HepG2 (cell line): ENCODE measurements at regions not wholly inside any gene's neighbourhood (a gene's known extent, or its start where the extent isn't known, plus 50 kb on each side); places are given as distances from the start of the nearest gene placed in this dataset.

Experiments
- CREB1 ChIP-seq, 2 experiments: fragments of 450-650 bp in 1 of 2; IDR thresholded peaks; 2 replicates each; pipeline ENCODE4 v1.6.1; 2016 to 2017; ENCODE audit warnings: control low read depth in 1 of 2, mild to moderate bottlenecking in 1 of 2, missing compliant biosample characterization in 1 of 2, missing genetic modification characterization in 1 of 2
- DBP ChIP-seq: sonication (generic); formaldehyde crosslinking; IDR thresholded peaks from 2 replicates; pipeline ENCODE4 v1.4.0; 2020; ENCODE audit warnings: missing genetic modification reagents; ENCODE audit errors: not compliant biosample characterization
- E2F2 ChIP-seq: sonication (generic); formaldehyde crosslinking; IDR thresholded peaks from 2 replicates; pipeline ENCODE4 v1.4.0; 2020; ENCODE audit warnings: missing genetic modification reagents, borderline replicate concordance
- ETV5 ChIP-seq: IDR thresholded peaks from 2 replicates; pipeline ENCODE4 v1.6.1; 2018; ENCODE audit warnings: missing biosample characterization, missing genetic modification reagents, inconsistent platforms, borderline replicate concordance
- HDAC6 ChIP-seq: fragments of 200-600 bp; sonication (generic); IDR thresholded peaks from 2 replicates; pipeline ENCODE4 v1.7.0; 2017; ENCODE audit warnings: mild to moderate bottlenecking, antibody characterized with exemption, low read length, low read depth
- MAF1 ChIP-seq: sonication (generic); formaldehyde crosslinking; IDR thresholded peaks from 2 replicates; pipeline ENCODE4 v1.5.0; 2020; ENCODE audit warnings: missing genetic modification reagents, borderline replicate concordance
- MIXL1 ChIP-seq: IDR thresholded peaks from 2 replicates; pipeline ENCODE4 v1.6.1; 2016
- NFIC ChIP-seq: IDR thresholded peaks from 2 replicates; pipeline ENCODE4 v1.6.1; 2012; ENCODE audit warnings: mild to moderate bottlenecking, low read length, inconsistent platforms
- ONECUT2 ChIP-seq: sonication (generic); formaldehyde crosslinking; IDR thresholded peaks from 2 replicates; pipeline ENCODE4 v1.4.0; 2020; ENCODE audit warnings: missing genetic modification reagents
- PHB2 ChIP-seq: fragments of 450-650 bp; IDR thresholded peaks from 2 replicates; pipeline ENCODE4 v1.6.1; 2018; ENCODE audit not compliant: partially characterized antibody
- POLR2A ChIP-seq, 2 experiments: IDR thresholded peaks; 2 replicates each; pipeline ENCODE4 v1.6.1; 2011; ENCODE audit warnings: low read depth in 2 of 2, low read length in 2 of 2, mild to moderate bottlenecking in 1 of 2, moderate library complexity in 1 of 2; ENCODE audit not compliant: insufficient read depth in 1 of 2
- RBAK ChIP-seq: sonication (generic); formaldehyde crosslinking; IDR thresholded peaks from 2 replicates; pipeline ENCODE4 v1.5.1; 2020; ENCODE audit warnings: mild to moderate bottlenecking, missing genetic modification reagents
- SAP130 ChIP-seq: IDR thresholded peaks from 2 replicates; pipeline ENCODE4 v1.6.1; 2016; ENCODE audit warnings: low read depth
- SMAD9 ChIP-seq: sonication (generic); formaldehyde crosslinking; IDR thresholded peaks from 2 replicates; pipeline ENCODE4 v1.5.1; 2020; ENCODE audit warnings: mild to moderate bottlenecking, missing genetic modification reagents
- SMC3 ChIP-seq: IDR thresholded peaks from 2 replicates; pipeline ENCODE4 v1.6.1; 2011; ENCODE audit warnings: low read length, improper control_type of control experiment
- TAF1 ChIP-seq: sonication (generic); formaldehyde crosslinking; IDR thresholded peaks from 2 replicates; pipeline ENCODE4 v1.4.0; 2020; ENCODE audit warnings: missing genetic modification reagents
- TGIF2 ChIP-seq: IDR thresholded peaks from 2 replicates; pipeline ENCODE4 v1.6.1; 2016; ENCODE audit warnings: control low read depth, missing compliant biosample characterization
- ZBTB34 ChIP-seq: sonication (generic); formaldehyde crosslinking; IDR thresholded peaks from 2 replicates; pipeline ENCODE4 v1.8.0; 2022; ENCODE audit warnings: mild to moderate bottlenecking, missing genetic modification reagents
- ZNF180 ChIP-seq: sonication (generic); formaldehyde crosslinking; IDR thresholded peaks from 2 replicates; pipeline ENCODE4 v1.4.0; 2020; ENCODE audit warnings: low read depth, missing genetic modification reagents, borderline replicate concordance
- ZNF232 ChIP-seq: sonication (generic); formaldehyde crosslinking; IDR thresholded peaks from 2 replicates; pipeline ENCODE4 v1.4.0; 2020; ENCODE audit warnings: missing genetic modification reagents, borderline replicate concordance
- ZNF251 ChIP-seq: sonication (generic); formaldehyde crosslinking; IDR thresholded peaks from 2 replicates; pipeline ENCODE4 v1.9.0; 2021; ENCODE audit warnings: mild to moderate bottlenecking, missing genetic modification reagents
- ZNF326 ChIP-seq: sonication (generic); formaldehyde crosslinking; IDR thresholded peaks from 2 replicates; pipeline ENCODE4 v1.4.0; 2020; ENCODE audit warnings: missing genetic modification reagents, borderline replicate concordance
- ZNF331 ChIP-seq: sonication (generic); formaldehyde crosslinking; IDR thresholded peaks from 2 replicates; pipeline ENCODE4 v1.4.0; 2020; ENCODE audit warnings: missing genetic modification reagents
- ZNF879 ChIP-seq: sonication (generic); formaldehyde crosslinking; IDR thresholded peaks from 2 replicates; pipeline ENCODE4 v1.8.1; 2023; ENCODE audit warnings: missing genetic modification reagents
- TF ChIP-seq, protein P1 (sequence below): sonication (generic); formaldehyde crosslinking; IDR thresholded peaks from 2 replicates; pipeline ENCODE4 v1.4.0; 2020; ENCODE audit warnings: missing genetic modification reagents
- TF ChIP-seq, protein P2 (sequence below): sonication (generic); formaldehyde crosslinking; IDR thresholded peaks from 2 replicates; pipeline ENCODE4 v1.5.0; 2020; ENCODE audit warnings: mild to moderate bottlenecking, missing genetic modification reagents

DNA sequence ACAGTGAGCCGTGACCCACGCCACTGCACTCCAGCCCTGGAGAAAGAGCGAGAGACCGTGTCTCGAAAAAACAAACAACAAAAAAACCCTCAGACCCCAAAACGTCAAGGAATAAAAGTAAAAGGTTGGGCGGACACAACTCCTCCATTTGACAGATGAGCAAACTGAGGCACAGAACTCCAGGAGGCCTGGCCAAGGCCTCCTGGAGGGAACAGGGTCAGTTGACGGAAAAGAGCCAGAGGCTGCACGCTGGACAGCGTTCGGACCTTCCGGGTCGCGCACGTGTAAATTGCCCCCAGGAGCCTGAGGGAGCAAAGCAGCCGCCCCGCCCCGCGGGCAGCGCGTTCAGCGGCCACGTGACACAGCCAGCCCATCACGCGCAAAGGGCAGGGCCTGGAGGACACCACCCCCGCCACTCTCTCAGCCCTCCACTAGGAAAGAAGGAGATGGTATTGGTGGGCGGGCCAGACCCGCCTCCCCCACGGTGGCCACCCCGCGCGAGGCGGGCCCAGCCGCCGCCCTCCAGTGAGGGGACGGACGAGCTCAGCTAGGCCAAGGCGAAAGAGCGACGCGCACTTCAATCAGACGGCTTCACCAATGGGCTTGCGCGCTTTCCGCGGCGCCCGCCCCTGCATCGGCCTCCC, 81.5 kb downstream of the PTPDC1 start (continued):
- TF ChIP-seq DBP (peak; percentile 57), MAF1 (no peak), ONECUT2 (CRISPR knock-in tag) (no peak), TGIF2 (CRISPR knock-in tag) (peak; percentile 41; the same call in 1 of the 2 replicates), RBAK (CRISPR knock-in tag) (no peak), MIXL1 (CRISPR knock-in tag) (peak; percentile 77; the same call in 1 of the 2 replicates), POLR2A (IDR thresholded peaks at IDR 0.05; ENCODE audit: insufficient read depth in 1 of 2, low read depth in 2 of 2, low read length in 2 of 2) (peak in 1 of 2 experiments; percentile 63; a peak in 2 of 4 replicates), ZNF879 (CRISPR knock-in tag) (no peak), PHB2 (no peak), ZBTB34 (CRISPR knock-in tag) (no peak), SMC3 (no peak), ZNF232 (CRISPR knock-in tag) (peak; percentile 90; the same call in 1 of the 2 replicates), HDAC6 (no peak), SAP130 (peak; percentile 87), E2F2 (CRISPR knock-in tag) (no peak), NFIC (no peak), ZNF180 (CRISPR knock-in tag) (no peak), ZNF326 (CRISPR knock-in tag) (no peak), SMAD9 (CRISPR knock-in tag) (peak; percentile 84; the same call in 1 of the 2 replicates), TAF1 (CRISPR knock-in tag) (peak; percentile 65), ETV5 (CRISPR knock-in tag) (peak; percentile 67), CREB1 (IDR thresholded peaks at IDR 0.05) (peak; percentile 87), CREB1 (CRISPR knock-in tag; IDR thresholded peaks at IDR 0.05) (peak; percentile 82), ZNF251 (CRISPR knock-in tag) (no peak), ZNF331 (CRISPR knock-in tag) (peak; percentile 71)
- TF ChIP-seq, protein P1, sequence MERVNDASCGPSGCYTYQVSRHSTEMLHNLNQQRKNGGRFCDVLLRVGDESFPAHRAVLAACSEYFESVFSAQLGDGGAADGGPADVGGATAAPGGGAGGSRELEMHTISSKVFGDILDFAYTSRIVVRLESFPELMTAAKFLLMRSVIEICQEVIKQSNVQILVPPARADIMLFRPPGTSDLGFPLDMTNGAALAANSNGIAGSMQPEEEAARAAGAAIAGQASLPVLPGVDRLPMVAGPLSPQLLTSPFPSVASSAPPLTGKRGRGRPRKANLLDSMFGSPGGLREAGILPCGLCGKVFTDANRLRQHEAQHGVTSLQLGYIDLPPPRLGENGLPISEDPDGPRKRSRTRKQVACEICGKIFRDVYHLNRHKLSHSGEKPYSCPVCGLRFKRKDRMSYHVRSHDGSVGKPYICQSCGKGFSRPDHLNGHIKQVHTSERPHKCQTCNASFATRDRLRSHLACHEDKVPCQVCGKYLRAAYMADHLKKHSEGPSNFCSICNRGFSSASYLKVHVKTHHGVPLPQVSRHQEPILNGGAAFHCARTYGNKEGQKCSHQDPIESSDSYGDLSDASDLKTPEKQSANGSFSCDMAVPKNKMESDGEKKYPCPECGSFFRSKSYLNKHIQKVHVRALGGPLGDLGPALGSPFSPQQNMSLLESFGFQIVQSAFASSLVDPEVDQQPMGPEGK (CRISPR knock-in tag): peak; percentile 87
- TF ChIP-seq, protein P2, sequence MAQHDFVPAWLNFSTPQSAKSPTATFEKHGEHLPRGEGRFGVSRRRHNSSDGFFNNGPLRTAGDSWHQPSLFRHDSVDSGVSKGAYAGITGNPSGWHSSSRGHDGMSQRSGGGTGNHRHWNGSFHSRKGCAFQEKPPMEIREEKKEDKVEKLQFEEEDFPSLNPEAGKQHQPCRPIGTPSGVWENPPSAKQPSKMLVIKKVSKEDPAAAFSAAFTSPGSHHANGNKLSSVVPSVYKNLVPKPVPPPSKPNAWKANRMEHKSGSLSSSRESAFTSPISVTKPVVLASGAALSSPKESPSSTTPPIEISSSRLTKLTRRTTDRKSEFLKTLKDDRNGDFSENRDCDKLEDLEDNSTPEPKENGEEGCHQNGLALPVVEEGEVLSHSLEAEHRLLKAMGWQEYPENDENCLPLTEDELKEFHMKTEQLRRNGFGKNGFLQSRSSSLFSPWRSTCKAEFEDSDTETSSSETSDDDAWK (CRISPR knock-in tag): no peak
